Breast epithelium (tissue), 3 donors: ENCODE measurements at regions not wholly inside any gene's neighbourhood (a gene's known extent, or its start where the extent isn't known, plus 50 kb on each side); places are given as distances from the start of the nearest gene placed in this dataset.

ENCODE experiments used
- POLR2A ChIP-seq: fragments of 450-650 bp; IDR thresholded peaks from one replicate; pipeline ENCODE4 v1.6.1; 2016; ENCODE audit warnings: antibody characterized with exemption, mild to moderate bottlenecking, moderate library complexity
- POLR2AphosphoS5 ChIP-seq, 3 donors: sonication (generic); formaldehyde crosslinking; IDR thresholded peaks; one replicate each; pipeline ENCODE4 v1.6.1; 2017; ENCODE audit warnings: antibody characterized with exemption in 3 of 3
- TF ChIP-seq, protein P1 (sequence below), 3 donors: fragments of 450-650 bp; IDR thresholded peaks; one replicate each; pipeline ENCODE4 v1.5.1; 2016 to 2017; ENCODE audit warnings: antibody characterized with exemption in 3 of 3, mild to moderate bottlenecking in 3 of 3, moderate library complexity in 3 of 3

DNA sequence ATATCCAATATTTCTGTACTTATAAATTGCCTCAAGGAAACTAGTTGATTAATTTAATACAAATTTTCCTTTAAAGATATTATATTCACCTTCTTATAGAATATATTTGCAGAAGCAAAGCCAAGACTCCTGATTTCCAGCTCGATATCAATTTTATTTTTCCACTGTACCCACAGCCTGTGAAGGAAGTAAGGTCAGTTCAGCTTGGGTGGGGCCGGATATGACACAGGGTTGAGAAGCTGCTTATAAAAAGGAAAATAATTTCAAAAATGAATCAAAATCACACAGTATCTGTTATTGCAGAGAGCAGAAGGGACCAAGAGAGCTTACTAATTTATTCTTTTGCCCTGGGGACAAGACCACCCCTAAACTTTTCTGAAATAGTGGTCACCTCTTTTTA, 491.4 kb downstream of the TUSC7 start:
- TF ChIP-seq, protein P1, sequence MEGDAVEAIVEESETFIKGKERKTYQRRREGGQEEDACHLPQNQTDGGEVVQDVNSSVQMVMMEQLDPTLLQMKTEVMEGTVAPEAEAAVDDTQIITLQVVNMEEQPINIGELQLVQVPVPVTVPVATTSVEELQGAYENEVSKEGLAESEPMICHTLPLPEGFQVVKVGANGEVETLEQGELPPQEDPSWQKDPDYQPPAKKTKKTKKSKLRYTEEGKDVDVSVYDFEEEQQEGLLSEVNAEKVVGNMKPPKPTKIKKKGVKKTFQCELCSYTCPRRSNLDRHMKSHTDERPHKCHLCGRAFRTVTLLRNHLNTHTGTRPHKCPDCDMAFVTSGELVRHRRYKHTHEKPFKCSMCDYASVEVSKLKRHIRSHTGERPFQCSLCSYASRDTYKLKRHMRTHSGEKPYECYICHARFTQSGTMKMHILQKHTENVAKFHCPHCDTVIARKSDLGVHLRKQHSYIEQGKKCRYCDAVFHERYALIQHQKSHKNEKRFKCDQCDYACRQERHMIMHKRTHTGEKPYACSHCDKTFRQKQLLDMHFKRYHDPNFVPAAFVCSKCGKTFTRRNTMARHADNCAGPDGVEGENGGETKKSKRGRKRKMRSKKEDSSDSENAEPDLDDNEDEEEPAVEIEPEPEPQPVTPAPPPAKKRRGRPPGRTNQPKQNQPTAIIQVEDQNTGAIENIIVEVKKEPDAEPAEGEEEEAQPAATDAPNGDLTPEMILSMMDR (IDR thresholded peaks at IDR 0.05) = no peak
- no peak for TF ChIP-seq POLR2AphosphoS5 (IDR thresholded peaks at IDR 0.05)
- TF ChIP-seq POLR2A = no peak
